Adrenal gland (tissue), 9 donors: ENCODE measurements at regions not wholly inside any gene's neighbourhood (a gene's known extent, or its start where the extent isn't known, plus 50 kb on each side); places are given as distances from the start of the nearest gene placed in this dataset.

Experiments
- DNase-seq, 7 donors: peaks; one replicate each; pipeline ENCODE4 v3.0.0-alpha.2; 2019 to 2020
- H3K27ac ChIP-seq, 5 donors: fragments of 200-600 bp; sonication (generic) in 4 of 5; 1 replicate in 3 of 5; 2 replicates in 2 of 5; pipeline versions ENCODE4 v1.5.1 to v1.8.0; 2016 to 2020; ENCODE audit warnings: mild to moderate bottlenecking in 1 of 5
- H3K27me3 ChIP-seq: fragments of 200-600 bp; 2 replicates; pipeline ENCODE4 v1.8.0; 2021
- H3K36me3 ChIP-seq, 2 donors: fragments of 200-600 bp; replicated peaks in 1 of 2; 1 replicate in 1 of 2; 2 replicates in 1 of 2; pipeline versions ENCODE4 v1.5.1 to v1.8.0; 2018 to 2022
- H3K4me1 ChIP-seq, 2 donors: fragments of 200-600 bp; replicated peaks in 1 of 2; 1 replicate in 1 of 2; 2 replicates in 1 of 2; pipeline versions ENCODE4 v1.5.1 to v1.8.0; 2018 to 2021
- H3K4me3 ChIP-seq, 4 donors: fragments of 200-600 bp; sonication (generic) in 3 of 4; one replicate each; pipeline ENCODE4 v1.5.1; 2016 to 2018
- H3K9me3 ChIP-seq, 3 donors: fragments of 200-600 bp; sonication (generic) in 1 of 3; replicated peaks in 1 of 3; 1 replicate in 2 of 3; 2 replicates in 1 of 3; pipeline versions ENCODE4 v1.5.1 to v1.8.0; 2016 to 2021
- CTCF ChIP-seq, 6 experiments: fragments of 450-650 bp in 4 of 6; fragments of 200-600 bp in 2 of 6; sonication (generic) in 1 of 6; IDR thresholded peaks; 1 replicate in 5 of 6; 2 replicates in 1 of 6; pipeline versions ENCODE4 v1.5.1 to v1.8.0; 2016 to 2021; ENCODE audit warnings: antibody characterized with exemption in 6 of 6, mild to moderate bottlenecking in 2 of 6, moderate library complexity in 1 of 6
- POLR2A ChIP-seq, 2 donors: fragments of 450-650 bp; IDR thresholded peaks; one replicate each; pipeline ENCODE4 v1.6.1; 2017; ENCODE audit warnings: antibody characterized with exemption in 2 of 2, mild to moderate bottlenecking in 2 of 2, moderate library complexity in 1 of 2
- WGBS, 4 donors: extraction: QIAGEN DNeasy Blood & Tissue Kit in 2 of 4; methylation state at CpG; one replicate each; pipeline versions ENCODE4 v1.1.5 to v1.1.7; 2013 to 2017; 5-methylcytosine and 5-hydroxymethylcytosine counted together
- intact Hi-C, 2 donors: fragments of 100-400 bp; cut with DNase I; formaldehyde crosslinking; loops; one replicate each; pipeline versions ENCODE4 v1.14.1 to v1.15.0; 2022 to 2023
- donor health status: healthy with polysubstance abuse.
- donor health status: Bipolar disorder and iron deficiency.
- donor health status: DM: yes; HTN: yes; CAD: no.
- donor health status: DM: no; HTN: no; CAD: no.
- donor health status: DM: no; HTN: no; CAD: no.

- 37 to 59% (median 49%) methylated on average over 1 of the region's 1 CpG for WGBS, 4 donors
- no peak for TF ChIP-seq CTCF (IDR thresholded peaks at IDR 0.05)
- TF ChIP-seq POLR2A (IDR thresholded peaks at IDR 0.05) = no peak
- intact Hi-C loops = no loop called here
- Histone ChIP-seq H3K27ac (no peak overlapping the region), H3K4me1 (no peaks in the 10 kb centered on the region), H3K36me3 (no peaks in the 10 kb centered on the region), H3K4me3 (no peak overlapping the region), H3K9me3 (no peaks in the 10 kb centered on the region), H3K27me3 (no peaks in the 10 kb centered on the region)
- DNase-seq = no peak
These were observed 215.4 kb upstream of the CCN2 start for GRCh38 chr6:132166526-132167051.

GRCh38 chr6:132165677-132166076 lies 214.5 kb upstream of the CCN2 start:
- H3K27ac ChIP-seq = no peak overlapping the region
- no peaks in the 10 kb centered on the region for H3K4me1 ChIP-seq
- no peaks in the 10 kb centered on the region for H3K36me3 ChIP-seq
- no peak for DNase-seq
- no peaks in the 10 kb centered on the region for H3K27me3 ChIP-seq
- intact Hi-C loops = no loop called here
- 77 to 84% (median 80%) methylated on average over 2 of the region's 2 CpGs for WGBS, 4 donors
- H3K9me3 ChIP-seq = no peaks in the 10 kb centered on the region
- no peak for TF ChIP-seq CTCF (IDR thresholded peaks at IDR 0.05)
- TF ChIP-seq POLR2A (IDR thresholded peaks at IDR 0.05) = no peak
- H3K4me3 ChIP-seq = no peak overlapping the region

GRCh38 chr6:132161283-132161682 lies 210.1 kb upstream of the CCN2 start:
- 0 to 32% (median 25%) methylated on average over 2 to 3 of the region's 3 CpGs for WGBS, 4 donors
- intact Hi-C loops = no loop called here

GRCh38 chr6:132153221-132153898 lies 202.2 kb upstream of the CCN2 start:
- intact Hi-C loops = no loop called here
- H3K4me3 ChIP-seq = no peak overlapping the region

More at GRCh38 chr6:132161283-132161682, 210.1 kb upstream of the CCN2 start:
- no peak for TF ChIP-seq POLR2A (IDR thresholded peaks at IDR 0.05)
- peak; percentile 26 to 49 (median 44) for TF ChIP-seq CTCF (IDR thresholded peaks at IDR 0.05)
- no peaks in the 10 kb centered on the region for H3K36me3 ChIP-seq
- H3K27ac ChIP-seq = no peak overlapping the region
- no peaks in the 10 kb centered on the region for H3K27me3 ChIP-seq
- DNase-seq = no peak
- H3K4me3 ChIP-seq = no peak overlapping the region
- no peaks in the 10 kb centered on the region for H3K4me1 ChIP-seq
- no peaks in the 10 kb centered on the region for H3K9me3 ChIP-seq

More at GRCh38 chr6:132153221-132153898, 202.2 kb upstream of the CCN2 start:
- no peaks in the 10 kb centered on the region for H3K27me3 ChIP-seq
- no peaks in the 10 kb centered on the region for H3K9me3 ChIP-seq
- H3K4me1 ChIP-seq = no peaks in the 10 kb centered on the region
- H3K27ac ChIP-seq = no peak overlapping the region
- 63 to 70% (median 66%) methylated on average over 9 of the region's 9 CpGs for WGBS, 4 donors
- no peak for TF ChIP-seq CTCF (IDR thresholded peaks at IDR 0.05)
- TF ChIP-seq POLR2A (IDR thresholded peaks at IDR 0.05) = no peak
- H3K36me3 ChIP-seq = no peaks in the 10 kb centered on the region
- DNase-seq = no peak
